HEK293T (cell line): ENCODE measurements at regions not wholly inside any gene's neighbourhood (a gene's known extent, or its start where the extent isn't known, plus 50 kb on each side); places are given as distances from the start of the nearest gene placed in this dataset.

Experiments used
- ARNT ChIP-seq: fragments of 450-650 bp; IDR thresholded peaks from 2 replicates; pipeline ENCODE4 v1.6.1; 2017; ENCODE audit warnings: mild to moderate bottlenecking
- BHLHE40 ChIP-seq: fragments of 450-650 bp; IDR thresholded peaks from 2 replicates; pipeline ENCODE4 v1.6.1; 2016; ENCODE audit warnings: mild to moderate bottlenecking, moderate library complexity, borderline replicate concordance
- CTBP1 ChIP-seq: fragments of 450-650 bp; IDR thresholded peaks from 2 replicates; pipeline ENCODE4 v1.6.1; 2016; ENCODE audit warnings: borderline replicate concordance
- FOXA1 ChIP-seq: fragments of 450-650 bp; IDR thresholded peaks from 2 replicates; pipeline ENCODE4 v1.6.1; 2016; ENCODE audit warnings: mild to moderate bottlenecking
- FOXM1 ChIP-seq: fragments of 450-650 bp; IDR thresholded peaks from 2 replicates; pipeline ENCODE4 v1.6.1; 2017; ENCODE audit warnings: mild to moderate bottlenecking, borderline replicate concordance
- HDGF ChIP-seq: fragments of 450-650 bp; IDR thresholded peaks from 2 replicates; pipeline ENCODE4 v1.6.1; 2017; ENCODE audit warnings: antibody characterized with exemption, borderline replicate concordance
- L3MBTL2 ChIP-seq: fragments of 450-650 bp; conservative IDR thresholded peaks from 2 replicates; pipeline ENCODE4 v1.6.1; 2016; ENCODE audit warnings: mild to moderate bottlenecking
- LEF1 ChIP-seq: fragments of 450-650 bp; IDR thresholded peaks from 2 replicates; pipeline ENCODE4 v1.6.1; 2017; ENCODE audit warnings: mild to moderate bottlenecking, borderline replicate concordance
- NFRKB ChIP-seq: fragments of 450-650 bp; IDR thresholded peaks from 2 replicates; pipeline ENCODE4 v1.6.1; 2016; ENCODE audit warnings: mild to moderate bottlenecking, moderate library complexity
- SP1 ChIP-seq: fragments of 450-650 bp; IDR thresholded peaks from 2 replicates; pipeline ENCODE4 v1.6.1; 2017
- TARDBP ChIP-seq: fragments of 450-650 bp; IDR thresholded peaks from 2 replicates; pipeline ENCODE4 v1.6.1; 2016
- ZNF384 ChIP-seq: fragments of 450-650 bp; IDR thresholded peaks from 2 replicates; pipeline ENCODE4 v1.6.1; 2016

- TF ChIP-seq FOXA1 (no peak), CTBP1 (no peak), BHLHE40 (no peak), FOXM1 (no peak), SP1 (no peak), TARDBP (no peak), ARNT (no peak), LEF1 (no peak), L3MBTL2 (no peak), HDGF (no peak), NFRKB (no peak), ZNF384 (no peak)
These were observed 84.7 kb upstream of the LYPLAL1 start for GRCh38 chr1:219088778-219089557.
